Activated CD4-positive, alpha-beta T cell treated with anti-CD3 and anti-CD28 coated beads, Interleukin-2, amount 50 U/mL, for 1 hour (primary cell): ENCODE measurements at regions not wholly inside any gene's neighbourhood (a gene's known extent, or its start where the extent isn't known, plus 50 kb on each side); places are given as distances from the start of the nearest gene placed in this dataset.
"Not testable (repeated sequence)": the region's sequence is repeated elsewhere in the genome, so short reads cannot be mapped to it uniquely, and the experiment has no call there.

Experiments used
- DNase-seq: peaks from one replicate; pipeline ENCODE4 v3.0.0-alpha.2; 2020

DNA sequence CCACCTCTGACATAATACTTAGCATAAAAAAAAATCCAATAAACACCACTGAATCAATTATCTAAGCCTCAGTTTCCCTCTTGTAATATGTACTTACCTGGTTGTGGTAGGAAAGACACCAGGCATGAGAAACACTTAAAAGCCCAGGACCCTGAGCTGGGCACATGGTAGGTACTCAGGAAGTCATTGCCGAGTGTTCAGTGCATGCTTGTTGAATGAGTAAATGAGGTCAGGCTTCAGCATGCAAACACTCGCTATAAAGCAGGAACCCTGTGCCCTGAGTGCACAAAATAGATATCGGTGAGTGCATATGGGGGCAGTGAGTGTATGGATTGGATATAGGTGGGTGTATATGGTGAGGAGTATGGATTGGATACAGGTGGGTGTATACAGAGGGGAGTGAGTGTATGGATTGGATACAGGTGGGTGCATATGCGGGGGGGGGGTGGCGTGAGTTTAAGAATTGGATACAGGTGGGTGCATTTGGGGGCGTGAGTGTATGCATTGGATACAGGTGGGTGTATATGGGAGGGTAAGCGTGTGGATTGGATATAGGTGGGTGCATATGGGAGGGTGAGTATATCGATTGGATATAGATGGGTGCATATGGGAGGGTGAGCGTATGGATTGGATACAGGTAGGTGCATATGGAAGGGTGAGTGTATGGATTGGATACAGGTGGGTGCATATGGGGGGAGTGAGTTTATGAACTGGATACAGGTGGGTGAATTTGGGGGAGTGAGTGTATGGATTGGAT, 194.3 kb upstream of the MSX2 start:
- no peak for DNase-seq

DNA sequence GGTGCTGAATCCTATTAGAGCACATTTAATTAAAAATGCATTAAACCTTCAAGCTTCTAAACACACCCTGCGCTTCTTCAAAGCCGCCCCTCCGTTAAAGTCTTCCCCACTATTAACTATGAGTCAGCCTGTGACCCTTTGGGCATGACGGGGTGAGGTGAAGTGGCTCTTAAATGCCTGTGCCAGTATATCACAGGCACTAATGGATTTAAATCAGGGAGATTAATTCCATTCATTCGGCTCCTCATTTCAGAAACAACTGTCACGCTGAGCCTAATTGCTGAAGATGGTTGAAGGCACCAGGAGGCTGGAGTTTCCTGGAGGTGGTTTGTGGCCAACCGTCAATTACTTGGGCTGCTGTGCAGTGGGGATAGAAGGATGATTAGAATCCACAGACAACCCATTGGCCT, 192.6 kb upstream of the MSX2 start:
- no peak for DNase-seq

DNA sequence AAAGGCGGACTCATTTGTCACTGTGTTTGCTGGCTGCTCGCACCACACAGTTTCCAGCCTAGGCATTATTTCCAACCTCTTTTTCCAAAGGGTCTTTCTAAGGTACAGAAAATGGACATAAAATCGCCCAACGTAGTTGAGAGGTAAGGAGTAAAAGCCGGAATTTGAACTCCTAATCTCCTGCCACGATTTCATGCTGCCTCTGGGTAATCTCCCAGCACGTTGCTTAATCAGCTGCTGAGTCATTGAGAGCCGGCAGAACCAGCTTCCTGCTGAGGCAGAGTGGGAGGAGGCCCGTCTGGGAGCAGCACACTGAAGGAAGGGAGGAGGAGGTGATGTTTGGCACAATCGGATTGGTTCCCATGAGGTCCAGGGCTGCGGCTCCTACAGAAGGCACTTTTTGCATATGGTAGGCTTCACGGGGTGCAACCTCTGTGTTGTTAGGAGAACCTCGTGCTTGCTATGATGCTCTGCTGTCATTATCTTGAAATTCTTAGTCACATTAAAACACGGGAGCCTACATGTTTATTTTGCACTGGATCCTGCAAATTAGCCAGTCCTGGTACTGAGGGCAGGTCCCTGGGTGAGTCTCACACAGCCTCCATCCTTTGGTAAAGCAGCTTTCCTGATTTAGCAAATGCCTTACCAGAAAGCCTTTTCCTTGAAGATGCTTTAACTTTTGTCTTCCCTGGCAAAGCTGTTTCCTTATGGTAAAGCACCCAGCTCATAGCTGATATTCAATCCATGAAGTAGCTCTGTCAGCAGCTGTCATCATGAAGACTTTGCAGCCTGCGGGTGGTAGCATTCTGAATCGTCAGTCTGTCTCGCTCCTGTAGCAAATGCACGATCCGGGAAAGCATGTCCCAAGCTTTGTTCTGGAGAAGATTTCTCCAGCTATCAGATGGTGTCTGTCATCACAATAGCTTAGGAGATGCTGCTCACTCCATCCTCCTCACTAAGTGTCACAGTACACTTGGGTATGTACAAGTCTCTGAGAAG, 191.6 kb upstream of the MSX2 start:
- no peak for DNase-seq

DNA sequence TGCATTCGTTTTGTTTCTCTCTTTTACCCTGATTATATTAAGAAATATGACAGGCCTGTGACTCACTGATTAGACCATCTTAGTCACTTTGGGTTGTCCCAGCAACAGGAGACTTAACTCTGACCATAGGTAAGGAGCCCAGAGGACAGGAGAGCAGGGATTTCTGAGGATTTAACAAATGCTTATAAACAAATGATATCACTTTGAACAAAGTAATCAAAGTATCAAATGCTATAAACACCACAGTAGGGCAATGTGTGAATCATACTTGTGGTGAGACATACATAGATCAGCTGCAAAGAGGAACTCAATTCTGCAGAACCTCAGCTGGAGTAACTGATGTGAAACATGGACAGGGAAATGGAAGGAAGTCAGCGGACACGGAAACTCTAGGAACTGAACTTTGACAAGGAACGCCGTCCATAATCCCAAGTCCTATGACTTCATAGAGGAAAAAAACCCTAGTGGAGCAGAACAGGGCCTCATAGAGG, 190.6 kb upstream of the MSX2 start:
- DNase-seq = no peak

DNA sequence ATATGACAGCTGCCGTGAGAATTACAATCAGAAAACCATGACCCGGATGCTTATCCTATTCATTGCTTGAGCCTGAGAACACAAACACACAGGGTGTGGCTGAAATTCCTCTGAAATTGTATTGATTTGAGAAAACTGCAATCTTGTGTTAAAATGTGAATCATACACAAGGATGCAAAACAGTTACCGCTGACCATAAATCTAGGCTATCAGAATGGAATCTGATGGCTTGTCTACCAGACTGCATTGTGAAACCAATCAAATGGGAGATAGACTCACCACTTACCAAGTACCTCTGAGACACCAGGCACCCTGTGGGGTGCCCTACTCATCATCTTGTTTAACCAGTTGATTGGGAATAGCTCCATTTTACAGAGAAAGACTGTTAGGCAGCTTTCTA, 188.7 kb upstream of the MSX2 start:
- no peak for DNase-seq

DNA sequence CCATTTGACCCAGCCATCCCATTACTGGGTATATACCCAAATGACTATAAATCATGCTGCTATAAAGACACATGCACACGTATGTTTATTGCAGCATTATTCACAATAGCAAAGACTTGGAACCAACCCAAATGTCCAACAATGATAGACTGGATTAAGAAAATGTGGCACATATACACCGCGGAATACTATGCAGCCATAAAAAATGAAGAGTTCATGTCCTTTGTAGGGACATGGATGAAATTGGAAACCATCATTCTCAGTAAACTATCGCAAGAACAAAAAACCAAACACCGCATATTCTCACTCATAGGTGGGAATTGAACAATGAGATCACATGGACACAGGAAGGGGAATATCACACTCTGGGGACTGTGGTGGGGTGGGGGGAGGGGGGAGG, 184.6 kb upstream of the MSX2 start:
- DNase-seq = not testable (repeated sequence)

DNA sequence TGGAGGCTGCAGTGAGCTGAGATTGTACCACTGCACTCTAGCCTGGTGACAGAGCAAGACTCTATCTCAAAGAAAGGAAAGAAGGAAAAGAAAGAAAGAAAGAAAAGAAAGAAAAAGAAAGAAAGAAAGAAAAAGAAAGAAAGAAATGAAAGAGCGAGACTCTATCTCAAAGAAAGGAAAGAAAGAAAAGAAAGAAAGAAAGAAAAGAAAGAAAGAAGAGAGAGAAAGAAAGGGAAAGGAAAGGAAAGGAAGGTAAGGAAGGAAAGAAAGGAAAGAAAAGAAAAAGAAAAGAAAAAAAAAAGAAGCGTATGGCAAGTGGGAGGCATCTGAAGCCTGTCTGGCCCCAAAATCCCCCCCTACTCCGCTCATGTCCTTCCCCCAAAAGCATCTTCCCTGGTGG, 182.3 kb upstream of the MSX2 start:
- no peak for DNase-seq

DNA sequence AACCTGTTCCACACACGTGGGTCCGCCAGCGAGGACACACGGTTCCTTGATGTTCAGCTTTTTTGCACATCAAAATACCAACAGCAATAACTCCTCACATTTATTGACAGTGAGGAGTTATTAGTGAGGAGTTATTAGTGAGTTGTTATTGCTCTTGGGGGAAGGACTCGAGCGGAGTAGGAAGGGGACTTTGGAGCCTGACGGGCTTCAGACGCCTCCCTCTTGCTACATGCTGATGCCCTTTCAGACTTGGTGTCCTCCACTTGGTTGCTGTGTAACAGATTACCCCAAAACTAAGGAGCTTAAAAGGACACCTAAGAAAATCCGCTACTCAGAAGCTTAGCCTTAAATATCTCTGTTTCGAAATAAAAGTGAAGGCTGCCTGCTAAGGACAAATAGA, 181.9 kb upstream of the MSX2 start:
- DNase-seq = no peak

DNA sequence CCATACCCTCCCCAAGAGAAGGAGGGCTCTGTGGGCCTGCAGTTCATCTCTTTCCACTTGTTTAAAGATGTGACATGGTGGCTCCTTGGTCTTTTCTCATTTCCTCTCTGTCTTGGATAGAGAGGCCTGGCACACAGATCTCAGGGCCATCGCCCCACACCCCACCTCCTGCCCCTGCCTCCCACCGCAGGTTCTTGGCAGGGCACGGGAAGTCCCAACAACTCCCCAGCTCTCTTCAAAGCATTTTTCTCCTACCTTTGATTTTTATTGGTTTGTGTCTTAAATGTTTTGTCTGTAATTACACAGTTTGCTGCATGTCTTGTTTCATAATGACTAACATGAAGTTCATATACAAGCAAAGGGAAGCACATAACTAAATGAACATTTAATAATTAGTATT, 178.5 kb upstream of the MSX2 start:
- no peak for DNase-seq

DNA sequence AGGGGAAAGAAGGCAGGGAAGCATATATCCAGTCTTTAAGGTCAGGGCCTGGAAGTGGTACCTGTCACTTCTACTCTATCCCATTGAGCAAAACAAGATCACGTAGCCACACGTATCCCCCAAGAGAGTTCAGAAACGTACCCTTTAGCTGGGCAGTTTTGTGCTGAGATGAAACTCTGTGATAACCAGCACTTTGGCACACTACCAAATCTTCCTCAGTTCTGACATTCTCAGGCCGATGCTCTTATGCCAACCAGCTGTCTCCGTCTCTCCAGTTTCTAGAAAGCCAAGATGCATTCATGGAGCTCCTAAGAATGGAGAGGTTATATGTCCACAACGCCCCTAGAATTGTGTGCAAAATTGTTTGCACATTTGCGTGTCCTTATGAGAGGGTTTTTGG, 176.6 kb upstream of the MSX2 start:
- DNase-seq = no peak

DNA sequence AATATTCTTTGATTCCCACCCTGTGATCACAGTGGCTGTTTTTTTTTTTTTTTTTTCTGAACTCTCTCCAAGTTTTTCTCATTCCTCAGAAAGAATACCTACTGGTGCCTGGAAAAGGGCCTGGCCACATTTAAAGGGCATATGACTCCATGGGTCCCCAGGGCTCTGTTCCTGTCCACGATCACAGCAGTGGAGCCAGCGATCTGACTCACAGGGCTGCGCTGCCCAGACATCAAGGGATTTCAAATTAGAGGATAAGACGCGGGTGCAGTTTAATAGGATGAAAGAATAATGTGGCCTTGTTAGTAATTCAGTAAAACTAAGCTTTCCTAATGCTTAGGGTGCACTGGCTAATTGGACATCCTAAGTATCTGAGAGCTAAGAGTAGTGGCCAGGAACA, 175.1 kb upstream of the MSX2 start:
- no peak for DNase-seq

DNA sequence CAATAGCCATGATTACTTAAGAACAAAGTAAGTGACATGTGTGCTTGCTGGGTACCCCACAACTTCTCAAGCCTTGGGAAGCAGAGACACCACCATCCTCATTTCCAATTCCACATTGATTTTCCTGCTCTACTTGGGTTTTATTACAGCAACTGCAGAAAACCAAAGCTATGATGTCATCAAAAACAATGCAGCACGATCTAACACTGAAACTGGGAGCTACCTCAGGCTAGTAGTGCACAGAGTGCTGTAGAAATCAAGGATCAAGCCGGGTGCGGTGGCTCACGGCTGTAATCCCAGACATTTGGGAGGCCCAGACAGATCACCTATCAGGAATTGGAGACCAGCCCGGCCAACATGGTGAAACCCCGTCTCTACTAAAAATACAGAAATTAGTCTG, 174.4 kb upstream of the MSX2 start:
- no peak for DNase-seq

DNA sequence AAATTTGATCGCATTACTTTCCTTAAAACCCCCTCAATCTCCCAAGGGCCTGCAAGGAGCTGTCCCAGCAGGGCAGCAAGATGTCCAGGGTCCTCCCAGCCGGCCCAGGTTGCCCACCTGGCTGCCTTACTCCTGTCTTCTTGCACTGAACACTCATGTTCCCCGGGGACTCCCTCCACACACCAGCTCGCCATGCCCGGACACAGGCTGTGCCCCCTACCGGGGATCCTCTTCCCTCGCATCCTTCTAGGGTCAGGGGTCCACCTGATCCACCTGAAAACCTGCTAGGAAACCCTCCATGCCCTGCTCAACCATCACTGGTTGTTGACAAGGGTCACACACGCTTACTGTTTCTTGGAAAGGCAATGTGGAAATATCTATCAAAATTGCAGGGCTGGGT, 172.0 kb upstream of the MSX2 start:
- no peak for DNase-seq

DNA sequence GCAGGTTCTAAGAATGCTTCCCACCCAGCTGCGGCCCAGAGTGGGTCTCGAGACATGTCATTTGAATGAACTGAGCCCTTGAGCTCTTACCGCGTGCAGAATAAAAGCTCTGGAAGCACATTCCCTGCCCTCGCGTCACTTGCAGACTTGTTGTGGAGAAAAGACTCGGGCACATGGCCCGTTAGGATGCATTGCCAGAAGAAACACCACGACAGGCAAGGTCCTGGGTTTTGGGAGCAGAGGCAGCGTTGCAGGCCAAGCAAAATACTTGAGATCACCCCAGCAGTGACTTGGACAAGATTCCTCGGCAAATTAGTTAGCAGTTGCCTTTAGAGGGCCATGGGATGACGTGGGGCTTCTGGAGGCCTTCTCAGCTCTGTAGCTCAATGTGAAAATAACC, 170.8 kb upstream of the MSX2 start:
- DNase-seq = no peak

DNA sequence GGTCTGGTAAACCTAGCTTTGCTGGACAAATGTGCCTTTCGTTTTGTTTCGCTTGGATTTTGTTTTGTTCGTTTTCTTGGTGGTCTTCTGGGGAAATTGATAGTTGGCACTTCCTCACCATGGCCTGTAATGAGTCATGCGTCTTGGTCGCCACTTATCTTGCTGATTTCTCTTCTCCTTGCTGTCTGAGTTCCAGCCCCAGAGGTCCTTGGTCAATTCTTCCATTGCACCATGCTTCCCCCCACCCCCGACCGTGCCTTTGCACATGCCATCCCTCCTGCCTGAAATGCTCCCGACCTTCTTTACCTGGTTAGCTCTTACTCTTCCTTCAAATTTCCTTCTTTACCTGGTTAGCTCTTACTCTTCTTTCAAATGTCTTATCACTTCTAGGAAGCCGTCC, 168.7 kb upstream of the MSX2 start:
- no peak for DNase-seq

DNA sequence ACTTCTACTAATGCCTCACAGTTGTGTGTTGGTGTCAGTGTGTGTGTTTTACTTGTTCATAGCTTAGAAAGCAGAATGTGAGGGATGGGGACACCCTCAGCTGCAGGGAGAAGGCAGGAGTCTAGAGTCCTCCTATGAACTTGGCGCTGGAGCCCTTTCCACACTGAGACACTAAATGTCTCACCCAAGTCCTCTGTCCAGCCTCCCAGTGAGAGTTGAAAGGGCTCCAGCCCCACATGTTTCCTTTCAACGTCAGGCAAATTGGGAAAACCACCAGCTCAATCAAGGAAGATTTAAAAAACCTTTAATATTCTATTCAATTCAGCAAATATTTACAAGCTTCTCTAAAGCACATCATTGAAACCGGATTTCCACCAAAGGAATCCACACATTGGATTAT, 167.6 kb upstream of the MSX2 start:
- DNase-seq = no peak

DNA sequence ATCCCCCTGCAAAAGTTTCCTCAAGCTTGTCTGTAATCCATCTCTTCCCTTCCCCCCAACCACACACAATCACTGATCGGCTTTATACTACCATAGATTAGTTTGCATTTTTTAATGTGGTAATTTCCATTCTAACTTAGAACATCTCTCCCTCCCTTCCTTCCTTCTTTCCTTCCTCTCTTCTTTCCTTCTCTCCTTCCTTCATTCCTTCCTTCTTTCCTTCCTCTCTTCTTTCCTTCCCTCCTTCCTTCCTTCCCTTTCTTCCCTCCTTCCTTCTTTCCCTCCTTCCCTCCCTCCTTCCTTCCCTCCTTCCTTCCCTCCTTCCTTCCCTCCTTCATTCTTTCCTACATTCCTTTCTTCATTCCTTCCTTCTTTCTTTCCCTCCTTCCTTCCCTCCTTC, 166.2 kb upstream of the MSX2 start:
- DNase-seq = no peak

DNA sequence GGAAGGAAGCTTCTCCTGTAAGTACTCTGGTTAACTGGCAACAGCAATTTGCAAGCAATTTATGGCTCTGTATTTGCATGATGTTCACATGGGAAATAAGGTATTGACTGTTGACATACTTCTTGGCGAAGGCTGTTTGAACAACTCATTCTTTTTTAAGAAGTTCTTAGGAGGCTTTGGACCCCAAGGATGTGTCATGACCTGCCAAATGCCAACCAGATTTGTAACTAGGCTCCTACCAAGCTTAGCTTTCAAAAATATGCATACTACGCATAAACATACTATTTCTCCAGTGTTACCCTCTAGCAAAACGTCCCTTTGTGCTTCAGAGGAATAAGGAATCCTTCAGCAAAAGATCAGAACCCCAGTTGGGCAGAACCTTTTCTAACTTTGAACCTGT, 165.2 kb upstream of the MSX2 start:
- DNase-seq = no peak

DNA sequence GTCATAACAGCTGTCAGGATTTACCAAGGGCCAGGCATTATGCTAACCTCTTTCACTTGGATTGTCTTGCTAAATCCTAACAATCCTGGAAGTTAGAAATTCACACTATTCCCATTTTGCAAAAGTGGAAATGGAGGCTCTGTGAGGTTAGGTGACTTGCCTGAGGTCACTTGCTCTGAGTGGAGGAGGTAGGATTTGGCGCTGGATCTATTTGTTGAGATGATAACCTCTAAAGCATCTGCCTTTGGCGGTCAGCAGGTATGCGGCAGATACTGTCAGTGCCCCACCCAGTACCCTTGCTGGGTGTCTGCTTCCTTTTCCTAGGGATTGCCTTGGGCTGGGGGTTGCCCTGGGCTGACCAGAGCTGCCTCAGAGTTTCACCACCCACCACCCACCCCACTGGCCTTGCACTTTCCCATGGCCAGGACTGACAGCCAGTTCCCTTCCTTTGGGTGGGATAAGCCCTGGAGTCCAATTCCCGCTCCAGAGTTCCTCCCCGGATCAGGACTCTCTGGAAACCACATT, 164.8 kb upstream of the MSX2 start:
- no peak for DNase-seq

DNA sequence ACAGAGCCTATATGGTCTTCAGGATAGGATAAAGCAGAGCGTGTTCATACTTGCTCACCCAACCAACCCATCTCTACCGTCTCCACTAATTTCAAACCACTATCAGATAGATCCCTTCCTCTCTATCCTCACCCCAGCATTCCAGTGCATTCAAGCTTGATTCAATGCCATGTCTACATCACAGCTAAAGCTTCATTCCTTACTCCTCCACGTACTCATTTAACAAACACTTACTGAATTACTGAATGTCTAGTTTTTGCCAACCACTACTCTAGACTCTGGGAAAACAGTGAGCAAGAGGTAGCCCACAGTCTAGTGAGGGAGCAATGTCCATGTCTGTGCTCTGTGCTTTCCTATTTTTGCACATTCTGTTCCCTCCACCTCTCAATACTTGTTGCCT, 163.5 kb upstream of the MSX2 start:
- no peak for DNase-seq

DNA sequence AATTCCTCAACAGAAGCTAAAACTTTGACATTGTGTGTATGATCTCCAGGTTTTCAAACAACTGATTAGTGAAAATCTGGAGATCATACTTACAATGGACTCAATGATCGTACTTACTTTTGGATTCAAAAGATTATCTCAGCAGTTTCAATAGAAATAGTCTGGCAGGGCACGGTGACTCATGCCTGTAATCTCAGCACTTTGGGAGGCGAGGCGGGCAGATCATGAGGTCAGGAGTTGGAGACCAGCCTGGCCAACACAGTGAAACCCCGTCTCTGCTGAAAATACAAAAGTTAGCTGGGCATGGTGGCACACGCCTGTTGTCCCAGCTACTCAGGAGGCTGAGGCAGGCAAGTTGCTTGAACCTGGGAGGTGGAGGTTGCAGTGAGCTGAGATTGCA, 161.3 kb upstream of the MSX2 start:
- not testable (repeated sequence) for DNase-seq

DNA sequence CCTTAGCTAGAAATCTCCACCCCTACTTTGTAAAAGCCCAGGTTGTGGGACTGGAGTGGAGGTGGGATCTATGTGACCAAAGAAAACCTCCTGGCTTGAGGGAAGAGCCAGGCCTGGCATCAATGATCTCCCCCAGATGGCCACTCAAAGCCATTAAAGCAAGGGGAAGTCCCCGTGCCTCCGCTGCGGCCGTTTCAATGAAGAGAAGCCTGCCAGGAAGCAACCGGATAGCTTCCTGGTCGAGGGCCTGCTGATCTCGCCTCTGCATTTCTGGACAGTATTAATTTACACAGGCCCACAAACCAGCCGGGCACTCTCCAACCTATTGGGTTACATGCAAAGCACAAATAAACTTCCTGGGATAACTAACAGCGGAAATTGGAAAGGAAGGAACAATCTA, 160.5 kb upstream of the MSX2 start:
- DNase-seq = no peak

DNA sequence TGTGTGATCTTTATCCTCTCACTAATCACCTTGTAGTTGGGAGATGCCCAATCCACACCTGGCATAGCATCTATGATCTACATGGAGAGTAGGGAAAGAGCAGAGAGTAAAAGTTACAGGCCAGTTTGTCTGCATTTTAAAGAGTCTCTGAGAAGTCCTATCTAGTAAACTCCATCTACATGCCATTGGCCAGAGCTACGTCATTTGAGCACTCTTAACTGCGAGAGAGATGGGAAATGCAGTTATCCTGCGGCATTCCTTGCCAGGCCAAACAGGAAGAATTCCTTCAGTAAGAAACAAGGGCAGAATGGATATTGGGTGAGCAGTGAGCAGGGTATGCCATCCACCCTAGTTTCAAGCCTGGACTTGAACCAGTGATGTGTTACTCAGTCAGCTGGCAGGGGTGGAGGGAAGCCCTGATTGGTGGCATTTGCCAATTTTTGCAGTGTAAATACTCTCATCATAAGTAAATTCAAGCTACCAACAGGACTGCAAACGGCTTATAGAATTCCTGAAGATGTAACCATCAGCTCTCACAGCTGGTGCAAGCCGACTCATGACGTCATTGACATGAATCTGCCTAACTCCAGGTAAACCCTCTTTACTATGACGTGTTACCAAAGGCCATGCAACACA, 156.8 kb upstream of the MSX2 start:
- DNase-seq = no peak
